GM19468 (cell line): ENCODE measurements at regions not wholly inside any gene's neighbourhood (a gene's known extent, or its start where the extent isn't known, plus 50 kb on each side); places are given as distances from the start of the nearest gene placed in this dataset.

Source experiments
- ATAC-seq: cut with Tn5 transposase; IDR thresholded peaks from one replicate; pipeline ENCODE4 v1.9.1; 2021; ENCODE audit warnings: mild to moderate bottlenecking, moderate library complexity, moderate number of reproducible peaks; ENCODE audit not compliant: unreplicated experiment; ENCODE audit errors: extremely low read depth

DNA sequence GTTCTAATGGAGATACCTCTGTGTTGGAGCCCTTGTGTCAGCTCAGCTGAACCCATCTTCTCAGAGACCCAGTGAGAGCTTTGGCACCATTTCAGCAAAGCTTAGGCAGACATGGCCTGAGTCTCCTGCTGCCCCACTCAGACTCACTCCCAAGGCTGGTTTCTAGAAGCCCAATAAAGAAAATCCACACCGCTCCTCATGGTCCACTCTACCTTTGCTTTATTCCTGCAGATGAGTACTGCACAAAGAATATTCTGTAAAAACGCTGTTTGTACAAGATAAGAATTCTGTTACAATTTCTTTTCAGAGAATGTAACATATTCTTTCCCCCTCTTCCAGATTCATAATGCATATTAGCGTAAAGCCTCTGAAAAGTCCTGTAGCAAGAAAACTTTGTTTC is 129.3 kb downstream of the C5orf15 start:
- ATAC-seq = no peak

DNA sequence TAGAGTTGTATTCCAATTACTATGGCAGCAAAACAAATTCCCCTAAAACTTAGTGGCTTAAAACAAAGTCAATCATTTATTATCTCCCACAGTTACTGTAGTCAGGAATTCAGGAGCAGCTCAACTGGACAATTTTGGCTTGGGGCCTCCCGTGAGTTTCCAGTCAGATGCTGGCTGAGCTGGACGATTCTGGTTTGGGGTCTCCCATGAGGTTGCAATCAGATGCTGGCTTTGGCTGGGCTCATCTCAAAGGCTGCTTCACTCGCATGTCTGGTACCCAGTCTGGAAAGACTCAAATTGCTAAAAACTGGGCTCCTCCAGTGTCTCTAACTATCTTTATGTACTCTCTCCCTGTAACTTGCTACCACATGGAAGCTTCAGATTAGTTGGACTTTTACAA is 130.1 kb downstream of the C5orf15 start:
- no peak for ATAC-seq

DNA sequence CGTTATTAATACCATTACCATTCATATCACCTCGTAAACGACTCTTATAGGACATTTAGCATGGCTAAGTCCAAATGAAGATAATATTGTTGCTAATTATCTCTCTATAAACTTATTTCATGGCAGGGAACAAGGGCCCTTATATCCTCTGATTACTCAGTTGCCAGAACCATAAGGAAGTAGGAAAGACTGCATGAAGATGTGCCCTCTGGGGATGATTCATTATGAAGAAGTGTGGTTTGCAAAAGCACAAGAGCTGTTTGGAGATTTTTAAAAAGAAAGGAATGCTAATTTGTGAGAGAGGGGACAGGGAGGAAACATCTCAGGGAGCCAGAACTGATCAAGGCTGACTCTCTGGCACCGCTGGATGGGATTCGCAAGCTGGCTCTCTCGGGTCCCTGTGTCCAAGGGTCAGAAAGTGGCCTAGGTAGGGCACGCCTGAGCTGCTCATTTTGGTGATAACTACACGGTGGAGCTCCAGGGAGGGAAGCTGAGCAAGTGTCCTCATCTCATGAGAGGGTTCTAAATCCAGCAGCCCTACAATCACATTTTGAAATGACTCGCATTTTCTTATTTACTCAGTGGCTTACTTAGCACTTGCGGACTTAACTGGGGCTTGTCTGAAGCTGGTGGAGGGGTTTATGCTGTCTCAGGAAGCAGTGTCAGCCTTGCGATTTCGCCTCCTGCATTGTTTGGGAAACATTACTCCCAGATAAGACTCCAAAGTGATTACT is 136.8 kb downstream of the C5orf15 start:
- ATAC-seq = no peak

DNA sequence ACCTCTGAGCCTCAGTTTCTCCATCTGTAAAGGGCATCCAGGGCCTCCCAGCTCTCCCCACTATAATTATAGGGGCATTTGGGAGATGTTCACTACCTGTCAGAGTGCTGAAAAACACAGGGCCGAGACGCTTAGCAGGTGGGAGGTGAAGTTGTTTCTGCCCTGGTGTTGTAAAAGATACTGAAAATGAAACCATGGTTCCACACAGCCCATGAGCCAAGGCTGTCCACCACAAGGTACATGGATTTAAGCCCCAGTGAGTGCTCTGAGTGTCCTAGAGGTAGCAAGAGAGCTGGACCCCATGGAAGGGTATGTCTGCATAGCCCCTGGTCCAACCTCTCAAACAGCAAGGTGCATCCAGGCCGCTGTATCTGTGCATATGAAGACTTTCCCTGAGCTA is 137.5 kb downstream of the C5orf15 start:
- ATAC-seq = no peak

DNA sequence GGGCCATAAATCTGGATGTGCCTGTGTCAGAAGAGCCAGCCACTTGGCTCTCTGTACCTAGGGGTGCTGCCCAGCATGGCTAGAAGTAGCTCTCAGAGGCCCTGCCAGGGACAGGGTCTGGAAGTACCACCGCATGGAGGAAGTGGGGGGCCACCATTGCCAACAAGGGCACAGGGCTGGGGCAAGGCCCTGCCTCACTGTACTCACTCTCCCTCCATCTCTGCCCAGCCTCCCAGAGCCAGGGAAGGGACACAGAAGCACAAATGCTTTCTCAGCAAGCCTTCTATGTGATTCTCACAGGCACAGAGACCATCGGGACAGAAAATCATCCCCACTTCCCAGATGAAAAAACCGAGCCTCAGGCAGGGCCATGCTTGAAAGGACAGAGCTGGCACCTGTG is 138.1 kb downstream of the C5orf15 start:
- no peak for ATAC-seq

DNA sequence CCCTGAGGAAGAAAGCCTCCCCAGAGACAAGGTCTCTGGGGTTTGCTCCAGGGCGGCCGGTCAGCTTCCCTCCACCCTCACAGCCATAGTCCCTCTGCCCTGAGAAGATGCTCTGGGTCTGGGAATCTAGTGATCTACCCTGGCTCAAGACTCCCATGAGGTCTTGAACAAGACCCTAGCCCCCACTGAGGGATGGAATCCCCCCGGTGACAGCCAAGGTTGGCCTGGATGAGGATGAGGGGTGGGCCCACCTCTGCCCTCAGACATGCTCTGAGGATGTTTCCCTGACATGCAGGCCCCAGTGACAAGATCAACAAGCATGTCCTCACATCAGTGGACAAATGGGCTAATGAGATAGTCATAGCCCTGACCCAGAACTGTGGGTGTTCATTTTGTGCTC is 138.6 kb downstream of the C5orf15 start:
- no peak for ATAC-seq

DNA sequence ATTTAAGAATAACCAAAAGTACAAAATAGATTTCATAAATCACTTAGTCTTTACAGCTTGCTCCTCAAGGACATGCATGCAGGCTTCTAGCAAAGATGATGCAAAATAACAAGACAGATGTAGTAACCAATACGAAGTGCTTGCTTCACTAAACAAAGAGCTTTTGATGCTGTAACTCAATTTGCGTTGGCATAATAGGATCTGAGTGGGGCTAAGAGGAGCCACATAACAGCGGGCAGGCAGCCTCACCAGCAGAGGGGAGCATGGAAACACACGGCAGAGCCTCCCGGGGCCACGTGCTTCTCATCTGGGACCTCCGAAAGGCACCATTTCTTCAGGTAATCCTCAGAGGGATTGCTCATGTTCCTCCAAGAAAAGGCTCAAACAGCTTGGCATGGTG is 139.7 kb downstream of the C5orf15 start:
- ATAC-seq = no peak

DNA sequence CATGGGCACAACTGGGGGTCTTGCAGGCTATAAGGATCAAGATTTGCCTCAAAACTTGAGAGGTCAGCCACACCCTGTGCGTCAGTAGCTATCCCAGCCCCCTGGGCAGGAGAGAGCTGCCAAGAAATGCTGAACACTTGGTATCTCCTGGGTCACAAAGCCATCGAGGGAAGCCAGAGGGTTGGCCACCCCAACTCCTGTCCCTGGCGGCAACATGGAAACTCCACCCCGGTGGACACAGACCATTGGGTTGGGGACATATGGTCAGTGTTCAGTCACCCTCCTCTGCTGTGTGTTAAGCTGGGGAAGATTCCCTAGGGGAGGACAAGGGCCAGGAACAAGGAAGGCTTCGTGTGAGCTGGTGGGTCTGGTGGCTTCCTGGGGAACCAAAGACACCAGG is 140.6 kb downstream of the C5orf15 start:
- ATAC-seq = no peak

DNA sequence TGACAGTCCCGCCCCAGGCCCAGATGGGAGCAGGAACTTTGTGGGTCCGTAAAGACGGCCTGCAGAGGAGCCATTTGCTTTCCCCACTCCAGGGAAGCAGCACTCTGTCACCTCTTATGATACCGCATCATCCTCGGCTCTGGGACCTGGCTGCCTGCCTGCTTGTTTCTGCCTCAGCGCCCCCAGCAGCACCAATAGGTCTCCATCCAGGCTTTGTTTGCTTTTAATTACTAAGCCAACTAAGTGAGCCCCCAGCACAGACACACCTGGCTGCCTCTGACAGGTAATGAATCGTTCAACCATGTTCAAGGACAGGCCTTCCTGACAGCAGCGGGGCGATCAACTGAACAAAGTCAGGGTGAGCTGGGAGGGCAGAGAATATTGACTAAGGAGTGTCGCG is 141.4 kb downstream of the C5orf15 start:
- ATAC-seq = no peak

DNA sequence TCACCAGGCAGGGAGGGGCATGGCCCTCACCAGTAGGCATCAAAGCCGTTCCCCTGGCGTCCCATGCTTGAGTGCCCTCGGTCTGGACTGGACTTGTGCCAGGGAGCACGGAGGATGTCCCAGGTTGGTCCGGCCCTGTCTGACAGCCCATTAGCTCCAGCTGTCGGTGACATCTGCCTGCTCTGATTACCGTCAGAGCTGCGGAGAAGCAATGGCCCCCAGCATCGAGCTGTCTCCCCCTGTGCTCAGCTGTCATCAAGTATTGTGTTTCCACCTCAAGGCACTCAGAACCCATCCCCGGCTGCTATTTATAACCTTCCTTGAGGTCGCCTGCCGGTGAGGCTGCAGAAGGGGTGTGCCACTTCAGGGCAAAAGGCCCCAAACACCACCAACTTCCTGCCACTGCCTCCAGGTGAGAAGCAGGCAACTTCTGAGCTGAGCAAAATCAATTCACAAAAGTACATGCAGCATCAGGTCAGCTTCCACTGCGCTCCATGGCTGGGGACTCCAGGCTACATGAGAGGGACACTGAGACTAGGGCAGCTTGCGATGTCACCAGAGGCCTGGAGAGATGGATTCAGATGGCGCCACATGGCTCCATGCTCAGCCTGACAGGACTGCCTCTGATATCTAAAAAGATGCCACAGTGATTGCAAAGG is 142.7 kb downstream of the C5orf15 start:
- ATAC-seq = peak; percentile 36

DNA sequence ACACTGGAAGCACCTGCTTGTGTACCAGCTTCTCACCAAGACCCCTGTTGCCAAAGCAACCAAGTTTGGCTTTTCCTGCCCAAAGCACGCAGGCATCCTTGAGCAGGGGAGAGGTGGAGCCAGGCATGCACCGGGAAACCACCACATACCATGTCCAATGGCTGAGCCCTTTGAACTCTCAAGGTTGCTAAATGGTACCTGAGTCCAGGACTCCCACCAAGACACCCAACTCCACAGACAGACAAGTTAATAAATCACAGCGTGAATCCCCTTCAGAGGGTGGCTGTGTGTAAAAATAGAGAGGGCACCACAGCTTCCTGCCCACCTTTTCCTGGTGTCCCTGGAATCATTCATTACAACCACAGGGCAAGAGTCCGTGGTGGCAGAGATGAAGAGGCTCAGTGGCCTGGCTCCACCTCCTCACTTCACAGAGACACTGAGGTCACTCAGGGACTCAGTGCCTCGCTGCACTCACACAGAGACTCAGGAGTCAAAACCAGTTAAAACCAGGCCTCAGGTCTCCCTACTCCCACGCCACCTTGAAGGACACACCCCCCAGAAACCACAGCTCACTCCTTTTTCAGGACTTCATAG is 143.7 kb downstream of the C5orf15 start:
- no peak for ATAC-seq

DNA sequence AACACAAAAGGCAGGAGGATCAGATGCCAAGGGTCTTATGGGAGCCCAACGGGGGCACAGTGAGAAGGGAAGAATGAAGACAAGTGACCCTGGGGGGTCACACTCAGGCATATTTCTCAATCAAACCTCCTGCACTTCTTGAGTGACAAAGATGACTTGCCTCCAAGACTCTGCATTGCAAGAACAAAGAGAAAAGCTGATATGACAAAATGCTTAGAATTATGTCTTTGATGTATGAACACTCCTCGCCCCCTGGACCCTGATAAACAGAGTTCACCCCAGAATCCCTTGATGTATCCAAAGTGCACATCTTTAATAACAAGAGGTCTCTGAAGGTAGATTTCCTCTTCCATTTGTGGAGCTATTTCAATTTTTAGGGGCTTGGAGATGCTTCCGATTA is 146.5 kb downstream of the C5orf15 start:
- no peak for ATAC-seq

DNA sequence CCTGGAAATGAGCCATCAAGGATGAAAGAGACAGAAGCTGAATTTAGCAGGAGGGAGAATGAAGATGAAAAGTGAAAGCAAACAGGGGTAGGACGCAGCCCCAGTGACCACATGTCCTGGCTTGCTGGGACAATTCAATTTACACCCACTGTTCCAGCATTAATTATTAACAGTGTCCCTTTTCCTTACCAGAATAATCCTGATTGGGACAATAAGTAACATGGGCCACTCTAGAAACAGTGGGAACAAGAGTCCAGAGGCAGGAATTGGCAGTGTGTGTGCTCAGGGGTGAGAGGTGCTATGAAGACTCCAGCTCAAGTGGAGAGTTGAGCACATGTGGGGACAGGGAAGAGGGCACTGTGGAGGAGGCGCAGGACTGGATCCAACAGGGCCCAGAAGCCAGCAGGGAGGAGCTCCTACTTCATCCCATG is 147.1 kb downstream of the C5orf15 start:
- ATAC-seq = no peak

DNA sequence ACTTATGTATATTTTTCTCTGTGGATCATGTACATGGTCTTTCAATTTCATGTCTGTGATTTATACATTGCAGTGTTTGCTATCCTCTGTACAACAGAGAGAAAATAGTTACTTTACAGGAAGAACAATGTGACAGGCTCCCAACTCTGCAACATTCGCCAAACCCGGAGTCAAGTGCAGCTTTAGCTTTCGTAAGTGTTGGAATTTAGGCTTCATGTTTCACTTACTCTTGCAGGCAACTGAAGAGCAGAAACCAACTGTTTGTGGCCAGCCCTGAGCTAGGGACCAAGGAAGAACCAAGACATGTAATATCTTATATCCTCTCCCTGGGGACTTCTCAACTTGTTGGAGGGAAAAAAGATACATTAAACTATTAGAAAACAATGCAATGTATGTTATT is 147.9 kb downstream of the C5orf15 start:
- ATAC-seq = no peak

DNA sequence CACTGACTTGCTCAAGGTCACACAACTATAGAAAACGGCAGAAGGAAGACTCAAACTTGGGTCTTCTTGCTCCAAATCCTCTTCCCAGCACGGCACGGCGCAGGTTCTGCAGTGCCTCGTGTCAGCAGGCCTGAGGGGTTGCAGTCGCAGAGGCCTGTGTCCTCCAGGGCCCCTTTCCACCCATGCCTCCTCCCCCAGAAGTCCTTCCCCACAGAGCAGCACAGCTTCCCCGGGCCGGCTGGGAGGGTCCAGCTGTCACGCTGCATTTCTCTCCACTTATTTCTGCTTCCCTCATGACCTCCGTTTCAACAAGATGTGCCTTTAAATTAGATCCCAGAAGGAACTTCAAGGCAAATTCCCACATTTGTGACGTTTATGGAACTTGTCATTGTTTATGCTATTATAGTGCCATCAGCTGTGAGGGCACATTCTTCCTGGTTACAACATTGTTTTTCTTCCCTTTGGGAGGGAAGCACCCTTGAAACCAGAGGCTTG is 148.4 kb downstream of the C5orf15 start:
- no peak for ATAC-seq

DNA sequence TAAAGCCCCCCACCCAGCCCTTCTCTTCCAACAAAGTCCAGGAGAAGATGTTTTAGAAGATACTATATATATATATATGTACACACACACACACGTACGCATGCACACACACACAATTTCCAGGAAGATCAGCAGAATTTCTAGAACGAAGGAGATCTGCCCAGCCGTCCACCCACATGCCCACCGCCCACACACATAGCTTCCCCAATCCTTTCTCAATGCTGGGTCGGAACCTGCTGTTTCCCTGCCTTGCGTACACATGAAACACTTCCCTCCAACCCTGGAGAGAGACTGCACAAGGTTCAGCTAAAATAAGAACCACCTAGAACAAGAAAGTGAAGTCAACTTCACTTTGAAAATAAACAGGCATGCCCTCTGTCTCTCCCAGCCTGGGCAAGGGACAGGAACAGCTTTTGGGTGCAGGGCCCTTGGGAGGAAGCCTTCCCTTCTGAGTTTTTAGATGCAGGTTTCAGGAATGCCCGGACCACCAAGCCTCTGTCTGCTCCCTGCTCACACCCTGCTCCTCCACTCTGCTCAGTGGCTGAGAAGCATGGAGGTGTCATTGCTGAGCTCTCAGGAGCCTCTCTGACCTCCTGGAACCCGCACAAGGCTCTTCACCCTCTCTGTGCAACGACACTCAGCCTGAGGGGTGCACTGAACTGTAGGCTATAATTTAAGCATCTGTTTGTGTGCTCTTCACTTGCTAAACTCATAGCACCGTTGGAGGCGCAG is 149.4 kb downstream of the C5orf15 start:
- no peak for ATAC-seq

DNA sequence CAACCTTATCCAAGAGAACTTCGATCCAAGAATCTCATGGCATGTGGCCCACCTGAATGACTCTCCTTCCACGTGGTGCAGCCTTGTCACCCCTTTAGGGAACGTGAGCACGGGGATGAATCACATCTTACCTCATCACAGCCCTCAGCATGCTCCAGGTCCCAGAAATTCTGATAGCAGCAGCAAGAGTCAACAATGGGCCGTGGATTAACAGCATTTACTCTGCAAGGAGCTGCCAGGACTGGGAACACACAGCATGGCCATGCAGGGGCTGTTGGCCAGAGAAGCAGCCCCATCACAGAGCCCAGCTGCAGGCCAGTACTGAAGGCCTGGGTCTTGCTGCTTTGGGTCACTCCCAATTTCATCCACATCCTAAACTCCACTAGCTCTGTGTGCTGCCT is 150.4 kb downstream of the C5orf15 start:
- ATAC-seq = no peak

DNA sequence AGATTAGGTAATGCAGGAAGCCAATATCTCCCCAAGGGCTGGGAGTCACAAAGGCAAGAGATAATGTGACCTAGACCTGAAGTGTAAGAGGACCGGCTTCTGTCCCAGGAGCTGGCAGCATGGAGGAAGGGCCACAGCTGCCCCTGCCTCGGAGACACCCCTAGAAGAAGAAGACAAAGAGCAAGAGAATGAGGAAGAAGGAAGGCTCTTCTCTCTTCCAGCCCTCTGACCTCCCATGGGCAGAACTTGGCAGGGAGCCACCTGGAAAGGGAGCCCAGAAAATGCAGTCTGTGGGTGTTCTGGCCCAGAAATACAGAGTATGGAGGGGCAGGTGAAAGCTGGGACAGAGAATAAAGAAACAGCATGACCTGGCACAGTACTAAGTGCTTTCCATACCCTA is 151.0 kb downstream of the C5orf15 start:
- no peak for ATAC-seq

DNA sequence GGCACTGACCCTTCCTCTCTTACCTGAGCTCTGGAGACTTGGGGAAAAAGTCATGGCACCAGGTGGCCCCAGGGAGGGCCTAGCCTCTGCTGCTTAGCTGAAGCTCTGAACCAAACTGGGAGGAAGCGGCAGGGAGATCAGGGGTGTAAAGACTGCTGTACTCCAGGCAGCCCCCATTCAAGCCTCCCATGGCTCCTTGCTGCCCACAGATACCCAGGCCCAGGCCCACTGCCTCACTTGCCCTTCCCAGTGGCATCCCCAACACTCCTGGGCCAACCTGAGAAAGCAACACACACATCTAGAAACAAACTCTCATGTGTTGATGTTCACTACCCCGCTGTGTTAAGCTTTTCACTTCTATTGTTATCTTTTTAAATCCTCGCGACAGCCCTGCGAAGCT is 151.6 kb downstream of the C5orf15 start:
- ATAC-seq = no peak

DNA sequence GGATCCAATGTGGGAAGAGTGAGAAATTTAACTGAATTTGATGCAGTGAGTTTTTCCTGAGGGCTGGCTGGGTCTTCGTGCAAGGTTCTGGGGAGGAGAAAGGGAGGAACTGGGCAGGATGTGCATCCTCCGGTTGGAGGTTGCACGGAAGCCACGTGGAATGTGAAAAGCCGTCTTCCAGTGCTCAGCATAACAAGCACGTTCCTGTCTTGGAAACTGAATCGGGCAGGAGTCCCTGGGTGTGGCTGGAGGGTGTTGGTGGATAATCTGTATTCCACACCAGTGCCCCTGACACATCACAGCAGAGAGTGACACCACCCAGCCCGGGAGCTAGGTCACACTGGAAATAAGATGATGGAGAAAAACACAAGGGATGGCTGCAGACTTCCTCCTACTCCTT is 154.3 kb downstream of the C5orf15 start:
- ATAC-seq = no peak

DNA sequence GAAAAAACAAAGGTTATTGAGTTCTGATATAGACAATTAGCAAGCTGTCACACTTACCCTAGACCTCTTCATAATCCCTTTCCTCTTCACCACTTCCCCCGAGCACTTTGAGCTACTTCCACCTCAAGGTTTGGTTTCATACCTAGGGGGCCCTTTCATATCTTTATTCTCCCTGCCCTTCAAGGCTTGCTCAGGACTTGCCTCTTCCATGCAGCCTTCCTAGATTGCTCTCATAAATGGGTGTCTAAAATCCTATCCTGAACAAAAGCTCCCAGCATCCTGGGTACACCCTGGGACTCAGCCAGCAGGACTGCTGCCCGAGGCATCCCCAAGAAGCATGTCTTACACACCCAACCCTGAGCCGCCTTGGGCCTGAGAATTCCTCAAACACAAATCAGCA is 157.3 kb downstream of the C5orf15 start:
- no peak for ATAC-seq
